DND-41 (cell line): ENCODE measurements at regions not wholly inside any gene's neighbourhood (a gene's known extent, or its start where the extent isn't known, plus 50 kb on each side); places are given as distances from the start of the nearest gene placed in this dataset.

Experiments
- CTCF ChIP-seq: IDR thresholded peaks from 2 replicates; pipeline ENCODE4 v1.5.1; 2012; ENCODE audit warnings: borderline replicate concordance, low read length, moderate library complexity, mild to moderate bottlenecking; ENCODE audit not compliant: poor library complexity, severe bottlenecking; ENCODE audit errors: extremely low read depth
- EZH2 ChIP-seq: IDR thresholded peaks from 3 replicates; pipeline ENCODE4 v1.6.1; 2012; ENCODE audit warnings: borderline replicate concordance, low read depth, mild to moderate bottlenecking, moderate library complexity, low read length, inconsistent platforms; ENCODE audit not compliant: severe bottlenecking

- TF ChIP-seq CTCF: no peak
- TF ChIP-seq EZH2: no peak
Measured at GRCh38 chr22:26906464-26906863, 249.1 kb downstream of the MIAT start.
